K562 (cell line): ENCODE measurements at regions not wholly inside any gene's neighbourhood (a gene's known extent, or its start where the extent isn't known, plus 50 kb on each side); places are given as distances from the start of the nearest gene placed in this dataset.
A peak's percentile ranks its signal among the peaks of the same experiment; 100 is the strongest.

Experiments
- GTF2A2 ChIP-seq: IDR thresholded peaks from 2 replicates; pipeline ENCODE4 v1.6.1; 2016; ENCODE audit warnings: mild to moderate bottlenecking, missing genetic modification characterization, missing compliant biosample characterization
- HEY1 ChIP-seq: fragments of 250-450 bp; sonication (Bioruptor Pico); IDR thresholded peaks from 2 replicates; pipeline ENCODE4 v1.5.0; 2020; ENCODE audit warnings: mild to moderate bottlenecking, moderate library complexity, borderline replicate concordance
- HOXB6 ChIP-seq: fragments of 250-450 bp; sonication (Bioruptor Pico); IDR thresholded peaks from 2 replicates; pipeline ENCODE4 v1.5.1; 2022; ENCODE audit warnings: mild to moderate bottlenecking, borderline replicate concordance
- JUND ChIP-seq, 2 experiments: IDR thresholded peaks; 2 replicates in 1 of 2; 3 replicates in 1 of 2; pipeline ENCODE4 v1.6.1; 2011; ENCODE audit warnings: borderline replicate concordance in 2 of 2, low read depth in 2 of 2, low read length in 2 of 2, improper control_type of control experiment in 1 of 2, missing biosample characterization in 1 of 2, missing genetic modification characterization in 1 of 2, missing genetic modification reagents in 1 of 2
- LEF1 ChIP-seq: fragments of 450-650 bp; IDR thresholded peaks from 2 replicates; pipeline ENCODE4 v1.6.1; 2016; ENCODE audit warnings: mild to moderate bottlenecking
- MTA2 ChIP-seq: fragments of 450-650 bp; IDR thresholded peaks from 2 replicates; pipeline ENCODE4 v1.6.1; 2016; ENCODE audit warnings: low read depth
- NFATC3 ChIP-seq: fragments of 450-650 bp; IDR thresholded peaks from 2 replicates; pipeline ENCODE4 v1.6.1; 2017; ENCODE audit warnings: mild to moderate bottlenecking
- NFIC ChIP-seq: fragments of 450-650 bp; IDR thresholded peaks from 2 replicates; pipeline ENCODE4 v1.6.1; 2017; ENCODE audit warnings: mild to moderate bottlenecking, inconsistent platforms
- NRF1 ChIP-seq, 2 experiments: fragments of 450-650 bp; IDR thresholded peaks in 1 of 2; conservative IDR thresholded peaks in 1 of 2; 2 replicates each; pipeline ENCODE4 v1.6.1; 2014; ENCODE audit warnings: mild to moderate bottlenecking in 2 of 2
- PML ChIP-seq: IDR thresholded peaks from 2 replicates; pipeline ENCODE4 v1.6.1; 2012; ENCODE audit warnings: low read length, inconsistent platforms
- PYGO2 ChIP-seq: fragments of 450-650 bp; IDR thresholded peaks from 2 replicates; pipeline ENCODE4 v1.6.1; 2016; ENCODE audit warnings: mild to moderate bottlenecking, missing genetic modification characterization, moderate library complexity, missing compliant biosample characterization
- RHOXF2B ChIP-seq: fragments of 250-450 bp; sonication (Bioruptor Pico); conservative IDR thresholded peaks from 2 replicates; pipeline ENCODE4 v1.5.1; 2021
- RNF2 ChIP-seq: sonication (generic); IDR thresholded peaks from 2 replicates; pipeline ENCODE4 v1.6.1; 2016
- SMAD3 ChIP-seq: fragments of 450-650 bp; formaldehyde crosslinking; conservative IDR thresholded peaks from 2 replicates; pipeline ENCODE4 v1.4.0; 2020; ENCODE audit warnings: mild to moderate bottlenecking
- XRCC5 ChIP-seq: fragments of 200-400 bp; formaldehyde crosslinking; IDR thresholded peaks from 2 replicates; pipeline ENCODE4 v1.6.1; 2017; ENCODE audit warnings: low read depth, mild to moderate bottlenecking, low read length
- ZNF79 ChIP-seq: fragments of 250-450 bp; sonication (Bioruptor Pico); IDR thresholded peaks from 2 replicates; pipeline ENCODE4 v1.4.0; 2020; ENCODE audit warnings: low read depth, mild to moderate bottlenecking, moderate library complexity
- TF ChIP-seq, protein P1 (sequence below), 2 experiments: fragments of 450-650 bp; IDR thresholded peaks; 2 replicates each; pipeline ENCODE4 v1.6.1; 2016; ENCODE audit warnings: mild to moderate bottlenecking in 2 of 2, borderline replicate concordance in 1 of 2, low read depth in 1 of 2, moderate library complexity in 1 of 2
- TF ChIP-seq, protein P2 (sequence below): fragments of 250-450 bp; sonication (Bioruptor Pico); IDR thresholded peaks from 2 replicates; pipeline ENCODE4 v1.5.1; 2021; ENCODE audit warnings: mild to moderate bottlenecking

DNA sequence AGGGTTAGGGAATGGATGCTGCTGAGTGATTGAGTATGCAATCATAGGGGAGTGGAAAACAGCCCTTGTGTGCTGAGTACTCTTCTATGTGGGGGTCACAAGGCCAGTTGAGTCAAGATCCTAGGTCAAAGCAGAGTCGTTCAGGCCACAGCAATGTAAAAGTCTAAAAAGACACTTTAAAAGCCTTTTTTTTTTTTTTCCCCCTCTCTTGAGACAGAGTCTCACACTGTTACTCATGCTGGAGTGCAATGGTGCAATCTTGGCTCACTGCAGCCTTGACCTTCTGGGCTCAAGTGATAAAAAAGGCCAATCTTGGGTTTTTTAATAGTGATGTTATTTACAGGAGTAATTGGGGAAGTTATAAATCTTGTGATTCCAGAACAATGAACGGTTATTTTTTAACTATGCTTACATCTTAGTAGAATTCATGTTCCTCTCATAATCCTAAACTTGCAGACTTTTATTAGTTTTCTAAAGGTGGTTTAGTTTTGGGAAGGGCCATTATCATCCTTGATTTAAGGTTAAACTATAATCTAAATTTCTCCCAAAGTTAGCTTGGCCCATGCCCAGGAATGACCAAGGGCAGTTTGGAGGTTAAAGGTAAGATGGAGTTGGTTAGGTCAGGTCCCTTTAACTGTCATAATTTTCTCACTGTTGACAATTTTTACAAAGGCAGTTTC, 82.2 kb upstream of the BMP2K start (continued):
- TF ChIP-seq, protein P1, sequence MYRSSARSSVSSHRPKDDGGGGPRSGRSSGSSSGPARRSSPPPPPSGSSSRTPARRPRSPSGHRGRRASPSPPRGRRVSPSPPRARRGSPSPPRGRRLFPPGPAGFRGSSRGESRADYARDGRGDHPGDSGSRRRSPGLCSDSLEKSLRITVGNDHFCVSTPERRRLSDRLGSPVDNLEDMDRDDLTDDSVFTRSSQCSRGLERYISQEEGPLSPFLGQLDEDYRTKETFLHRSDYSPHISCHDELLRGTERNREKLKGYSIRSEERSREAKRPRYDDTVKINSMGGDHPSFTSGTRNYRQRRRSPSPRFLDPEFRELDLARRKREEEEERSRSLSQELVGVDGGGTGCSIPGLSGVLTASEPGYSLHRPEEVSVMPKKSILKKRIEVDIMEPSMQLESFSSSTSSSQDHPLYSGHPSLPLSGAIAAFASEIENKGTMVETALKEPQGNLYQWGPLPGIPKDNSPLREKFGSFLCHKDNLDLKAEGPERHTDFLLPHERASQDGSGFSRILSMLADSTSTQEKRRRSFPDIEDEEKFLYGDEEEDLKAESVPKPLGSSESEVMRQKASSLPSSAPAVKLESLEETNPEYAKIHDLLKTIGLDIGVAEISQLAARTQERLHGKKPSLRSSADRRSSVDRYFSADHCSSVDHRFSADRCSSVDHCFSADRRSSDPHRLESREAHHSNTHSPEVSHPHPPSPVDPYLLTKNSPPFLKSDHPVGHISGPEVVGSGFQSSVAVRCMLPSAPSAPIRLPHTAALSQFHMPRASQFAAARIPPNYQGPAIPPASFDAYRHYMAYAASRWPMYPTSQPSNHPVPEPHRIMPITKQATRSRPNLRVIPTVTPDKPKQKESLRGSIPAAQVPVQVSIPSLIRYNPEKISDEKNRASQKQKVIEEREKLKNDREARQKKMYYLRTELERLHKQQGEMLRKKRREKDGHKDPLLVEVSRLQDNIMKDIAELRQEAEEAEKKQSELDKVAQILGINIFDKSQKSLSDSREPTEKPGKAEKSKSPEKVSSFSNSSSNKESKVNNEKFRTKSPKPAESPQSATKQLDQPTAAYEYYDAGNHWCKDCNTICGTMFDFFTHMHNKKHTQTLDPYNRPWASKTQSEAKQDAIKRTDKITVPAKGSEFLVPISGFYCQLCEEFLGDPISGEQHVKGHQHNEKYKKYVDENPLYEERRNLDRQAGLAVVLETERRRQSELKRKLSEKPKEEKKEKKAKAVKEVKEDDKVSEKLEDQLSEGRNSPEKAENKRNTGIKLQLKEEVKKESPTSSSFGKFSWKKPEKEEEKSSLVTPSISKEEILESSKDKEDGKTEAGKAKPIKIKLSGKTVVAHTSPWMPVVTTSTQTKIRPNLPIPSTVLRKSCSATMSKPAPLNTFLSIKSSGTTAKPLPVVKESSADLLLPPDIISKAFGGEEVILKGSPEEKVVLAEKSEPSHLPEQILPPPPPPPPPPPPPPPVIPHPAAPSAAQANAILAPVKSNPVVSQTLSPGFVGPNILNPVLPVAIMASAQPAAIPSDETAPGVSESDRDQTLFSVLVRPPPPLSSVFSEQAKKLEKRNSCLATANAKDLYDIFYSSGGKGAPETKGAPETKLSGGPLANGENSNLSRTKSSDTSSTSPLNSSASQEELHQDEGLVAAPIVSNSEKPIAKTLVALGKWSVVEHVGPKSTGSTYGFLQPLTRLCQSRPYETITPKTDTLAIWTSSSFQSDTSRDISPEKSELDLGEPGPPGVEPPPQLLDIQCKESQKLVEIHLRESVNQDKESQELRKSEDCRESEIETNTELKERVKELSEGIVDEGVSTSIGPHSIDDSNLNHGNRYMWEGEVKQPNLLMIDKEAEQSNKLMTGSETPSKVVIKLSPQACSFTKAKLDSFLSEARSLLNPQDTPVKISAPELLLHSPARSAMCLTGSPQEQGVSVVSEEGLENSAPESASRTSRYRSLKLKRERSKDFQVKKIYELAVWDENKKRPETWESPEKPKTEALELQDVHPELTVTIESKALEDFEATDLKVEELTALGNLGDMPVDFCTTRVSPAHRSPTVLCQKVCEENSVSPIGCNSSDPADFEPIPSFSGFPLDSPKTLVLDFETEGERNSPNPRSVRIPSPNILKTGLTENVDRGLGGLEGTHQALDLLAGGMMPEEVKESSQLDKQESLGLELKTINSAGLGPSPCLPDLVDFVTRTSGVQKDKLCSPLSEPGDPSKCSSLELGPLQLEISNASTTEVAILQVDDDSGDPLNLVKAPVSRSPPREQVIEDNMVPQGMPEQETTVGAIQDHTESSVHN (IDR thresholded peaks at IDR 0.05; ENCODE audit: borderline replicate concordance in 1 of 2, low read depth in 1 of 2), result 0 out of 4 replicates have a peak, but pooled peaks of 1 of the 2 experiments have one; percentile 13
- TF ChIP-seq ZNF79 (CRISPR knock-in tag) (peak; percentile 98), XRCC5 (no peak), JUND (IDR thresholded peaks at IDR 0.05; ENCODE audit: borderline replicate concordance, low read depth, low read length) (peak; percentile 47; the same call in 1 of the 2 replicates), JUND (tag; IDR thresholded peaks at IDR 0.05; ENCODE audit: borderline replicate concordance, low read depth, low read length) (peak; percentile 67; the same call in 2 of the 3 replicates), GTF2A2 (tag) (peak; percentile 93), LEF1 (peak; percentile 49; the same call in 1 of the 2 replicates), SMAD3 (CRISPR knock-in tag) (peak; percentile 98), RHOXF2B (CRISPR knock-in tag) (peak; percentile 98), NFATC3 (0 out of 2 replicates have a peak, but pooled peaks have one; percentile 40), MTA2 (peak; percentile 35; the same call in 1 of the 2 replicates), HEY1 (peak; percentile 92; the same call in 1 of the 2 replicates), NRF1 (conservative IDR thresholded peaks at IDR 0.05 in 1 of 2, IDR thresholded peaks at IDR 0.05 in 1 of 2) (no peak), PML (peak; percentile 83), RNF2 (peak; percentile 85), PYGO2 (peak; percentile 88), NFIC (peak; percentile 73), HOXB6 (peak; percentile 93; the same call in 1 of the 2 replicates)
- TF ChIP-seq, protein P2, sequence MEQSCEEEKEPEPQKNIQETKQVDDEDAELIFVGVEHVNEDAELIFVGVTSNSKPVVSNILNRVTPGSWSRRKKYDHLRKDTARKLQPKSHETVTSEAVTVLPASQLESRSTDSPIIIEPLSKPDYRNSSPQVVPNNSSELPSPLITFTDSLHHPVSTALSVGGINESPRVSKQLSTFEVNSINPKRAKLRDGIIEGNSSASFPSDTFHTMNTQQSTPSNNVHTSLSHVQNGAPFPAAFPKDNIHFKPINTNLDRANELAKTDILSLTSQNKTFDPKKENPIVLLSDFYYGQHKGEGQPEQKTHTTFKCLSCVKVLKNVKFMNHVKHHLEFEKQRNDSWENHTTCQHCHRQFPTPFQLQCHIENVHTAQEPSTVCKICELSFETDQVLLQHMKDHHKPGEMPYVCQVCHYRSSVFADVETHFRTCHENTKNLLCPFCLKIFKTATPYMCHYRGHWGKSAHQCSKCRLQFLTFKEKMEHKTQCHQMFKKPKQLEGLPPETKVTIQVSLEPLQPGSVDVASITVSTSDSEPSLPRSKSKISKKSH (CRISPR knock-in tag), result peak; percentile 96
